Mucosa of rectum (tissue), 2 donors: ENCODE measurements at regions not wholly inside any gene's neighbourhood (a gene's known extent, or its start where the extent isn't known, plus 50 kb on each side); places are given as distances from the start of the nearest gene placed in this dataset.

ENCODE experiments used
- H3K27ac ChIP-seq, 2 donors: one replicate each; pipeline ENCODE4 v1.7.0; 2013; ENCODE audit warnings: inconsistent platforms in 2 of 2, low read depth in 2 of 2, low read length in 2 of 2
- H3K27me3 ChIP-seq, 2 donors: one replicate each; pipeline ENCODE4 v1.7.0; 2013; ENCODE audit warnings: low read length in 2 of 2; ENCODE audit not compliant: control insufficient read depth in 2 of 2, insufficient read depth in 2 of 2
- H3K36me3 ChIP-seq, 2 donors: one replicate each; pipeline ENCODE4 v1.7.0; 2013; ENCODE audit warnings: low read length in 2 of 2; ENCODE audit not compliant: control insufficient read depth in 2 of 2, insufficient read depth in 2 of 2
- H3K4me1 ChIP-seq, 2 donors: one replicate each; pipeline ENCODE4 v1.7.0; 2013; ENCODE audit warnings: low read length in 2 of 2, mild to moderate bottlenecking in 1 of 2; ENCODE audit not compliant: control insufficient read depth in 2 of 2, insufficient read depth in 2 of 2
- H3K4me3 ChIP-seq, 2 donors: one replicate each; pipeline ENCODE4 v1.7.0; 2013; ENCODE audit warnings: low read length in 2 of 2
- H3K9ac ChIP-seq, 2 donors: one replicate each; pipeline ENCODE4 v1.7.0; 2013; ENCODE audit warnings: low read length in 2 of 2, low read depth in 1 of 2, mild to moderate bottlenecking in 1 of 2
- H3K9me3 ChIP-seq, 2 donors: one replicate each; pipeline ENCODE4 v1.7.0; 2013; ENCODE audit warnings: low read length in 2 of 2; ENCODE audit not compliant: control insufficient read depth in 2 of 2
- donor health status: healthy.
- donor health status: Normal muscosa, but diverticular disease.

- Histone ChIP-seq H3K36me3 (no peaks in the 10 kb centered on the region), H3K4me1 (no peaks in the 10 kb centered on the region), H3K4me3 (no peak overlapping the region), H3K9me3 (peaks cover 0 to 3% of the 10 kb centered on the region in 2 donors), H3K27ac (no peak overlapping the region), H3K9ac (no peak overlapping the region), H3K27me3 (no peaks in the 10 kb centered on the region)
These were observed 174.2 kb downstream of the ANKRD60 start for GRCh38 chr20:58054082-58054779.

- Histone ChIP-seq H3K4me1 (no peaks in the 10 kb centered on the region), H3K27ac (no peak overlapping the region), H3K27me3 (no peaks in the 10 kb centered on the region), H3K4me3 (no peak overlapping the region), H3K9me3 (peaks cover 0 to 3% of the 10 kb centered on the region in 2 donors), H3K9ac (no peak overlapping the region), H3K36me3 (no peaks in the 10 kb centered on the region)
These were observed 174.9 kb downstream of the ANKRD60 start for GRCh38 chr20:58053391-58054055.

GRCh38 chr20:58051367-58051766 lies 177.1 kb downstream of the ANKRD60 start:
- H3K27ac ChIP-seq, result no peak overlapping the region
- H3K9me3 ChIP-seq, result peaks cover 0 to 3% of the 10 kb centered on the region in 2 donors
- no peak overlapping the region for H3K9ac ChIP-seq
- no peaks in the 10 kb centered on the region for H3K4me1 ChIP-seq
- H3K4me3 ChIP-seq, result no peak overlapping the region
- no peaks in the 10 kb centered on the region for H3K27me3 ChIP-seq
- H3K36me3 ChIP-seq, result no peaks in the 10 kb centered on the region

GRCh38 chr20:58048096-58048702 lies 180.3 kb downstream of the ANKRD60 start:
- Histone ChIP-seq H3K9me3 (peaks cover 0 to 3% of the 10 kb centered on the region in 2 donors), H3K27ac (no peak overlapping the region), H3K4me3 (no peak overlapping the region), H3K4me1 (no peaks in the 10 kb centered on the region), H3K36me3 (no peaks in the 10 kb centered on the region), H3K27me3 (no peaks in the 10 kb centered on the region), H3K9ac (no peak overlapping the region)

GRCh38 chr20:58046311-58046710 lies 182.1 kb downstream of the ANKRD60 start:
- Histone ChIP-seq H3K27ac (no peak overlapping the region), H3K4me3 (no peak overlapping the region), H3K4me1 (no peaks in the 10 kb centered on the region), H3K36me3 (no peaks in the 10 kb centered on the region), H3K9ac (no peak overlapping the region), H3K9me3 (no peaks in the 10 kb centered on the region), H3K27me3 (no peaks in the 10 kb centered on the region)

- no peak overlapping the region for H3K27ac ChIP-seq
- no peak overlapping the region for H3K4me3 ChIP-seq
- no peaks in the 10 kb centered on the region for H3K36me3 ChIP-seq
- no peaks in the 10 kb centered on the region for H3K27me3 ChIP-seq
- no peaks in the 10 kb centered on the region for H3K4me1 ChIP-seq
- H3K9ac ChIP-seq, result no peak overlapping the region
- H3K9me3 ChIP-seq, result no peaks in the 10 kb centered on the region
These were observed 182.9 kb downstream of the ANKRD60 start for GRCh38 chr20:58045579-58045978.

- no peak overlapping the region for H3K9ac ChIP-seq
- H3K9me3 ChIP-seq, result no peaks in the 10 kb centered on the region
- no peaks in the 10 kb centered on the region for H3K36me3 ChIP-seq
- H3K4me3 ChIP-seq, result no peak overlapping the region
- H3K27me3 ChIP-seq, result no peaks in the 10 kb centered on the region
- H3K4me1 ChIP-seq, result no peaks in the 10 kb centered on the region
- H3K27ac ChIP-seq, result no peak overlapping the region
These were observed 183.4 kb downstream of the ANKRD60 start for GRCh38 chr20:58044931-58045555.

- no peak overlapping the region for H3K9ac ChIP-seq
- no peak overlapping the region for H3K4me3 ChIP-seq
- no peak overlapping the region for H3K27ac ChIP-seq
- H3K27me3 ChIP-seq, result no peaks in the 10 kb centered on the region
- no peaks in the 10 kb centered on the region for H3K9me3 ChIP-seq
- H3K36me3 ChIP-seq, result no peaks in the 10 kb centered on the region
- no peaks in the 10 kb centered on the region for H3K4me1 ChIP-seq
These were observed 184.2 kb downstream of the ANKRD60 start for GRCh38 chr20:58044286-58044685.

GRCh38 chr20:58043236-58044140 lies 185.0 kb downstream of the ANKRD60 start:
- no peak overlapping the region for H3K4me3 ChIP-seq
- no peaks in the 10 kb centered on the region for H3K9me3 ChIP-seq
- no peaks in the 10 kb centered on the region for H3K27me3 ChIP-seq
- no peak overlapping the region for H3K9ac ChIP-seq
- H3K4me1 ChIP-seq, result no peaks in the 10 kb centered on the region
- no peak overlapping the region for H3K27ac ChIP-seq
- H3K36me3 ChIP-seq, result no peaks in the 10 kb centered on the region
